Activated CD8-positive, alpha-beta T cell treated with anti-CD3 and anti-CD28 coated beads for 36 hours (primary cell): ENCODE measurements at regions not wholly inside any gene's neighbourhood (a gene's known extent, or its start where the extent isn't known, plus 50 kb on each side); places are given as distances from the start of the nearest gene placed in this dataset.

ENCODE experiments used
- ATAC-seq: fragments of 200-7000 bp; cut with Tn5 transposase; one replicate; pipeline ENCODE4 v1.10.0; 2021; ENCODE audit warnings: mild to moderate bottlenecking, moderate library complexity
- CTCF ChIA-PET: fragments of 350-600 bp; sonication (Branson Sonifier 250); formaldehyde crosslinking; loops from one replicate; lab custom pipeline; 2021; ENCODE audit warnings: antibody characterized with exemption; lab: Charles Lee
- POLR2A ChIA-PET: fragments of 350-600 bp; sonication (Branson Sonifier 250); formaldehyde crosslinking; loops from one replicate; lab custom pipeline; 2021; ENCODE audit warnings: antibody characterized with exemption; lab: Charles Lee
- DNase-seq: peaks from one replicate; pipeline ENCODE4 v3.0.0-alpha.2; 2020
- H3K27ac Mint-ChIP-seq: one replicate; pipeline ENCODE4 v1.8.0; 2021; ENCODE audit warnings: mild to moderate bottlenecking, mixed read lengths
- H3K27me3 Mint-ChIP-seq: one replicate; pipeline ENCODE4 v1.8.0; 2021; ENCODE audit warnings: mixed read lengths
- H3K36me3 Mint-ChIP-seq: one replicate; pipeline ENCODE4 v1.8.0; 2021; ENCODE audit warnings: low read depth, mixed read lengths
- H3K4me1 Mint-ChIP-seq: one replicate; pipeline ENCODE4 v1.8.0; 2021; ENCODE audit warnings: low read depth, mixed read lengths
- H3K4me3 Mint-ChIP-seq: one replicate; pipeline ENCODE4 v1.8.0; 2021; ENCODE audit warnings: mild to moderate bottlenecking, moderate library complexity, mixed read lengths
- H3K9me3 Mint-ChIP-seq: one replicate; pipeline ENCODE4 v1.8.0; 2021; ENCODE audit warnings: mixed read lengths
- CTCF ChIP-seq: fragments of 200-600 bp; IDR thresholded peaks from one replicate; pipeline ENCODE4 v1.8.0; 2022; ENCODE audit warnings: antibody characterized with exemption, mild to moderate bottlenecking
- intact Hi-C: fragments of 100-400 bp; cut with micrococcal nuclease; formaldehyde crosslinking; loops from one replicate; pipeline ENCODE4 v1.10.0; 2022

GRCh38 chr6:105835373-105835772 is 250.8 kb upstream of the PRDM1 start:
- intact Hi-C loops: no loop called here
- H3K4me3 Mint-ChIP-seq: no peak overlapping the region
- POLR2A ChIA-PET: interaction anchor here (1.0 kb wide), 1 partner anchor 37 kb away, joined by 3 read pairs; no protein-coding TSS in a partner anchor

GRCh38 chr6:105833959-105834947 is 251.9 kb upstream of the PRDM1 start:
- no peaks in the 10 kb centered on the region for H3K4me1 Mint-ChIP-seq
- ATAC-seq (no peak), DNase-seq (no peak)
- no peak overlapping the region for H3K27ac Mint-ChIP-seq
- intact Hi-C loops: no loop called here
- H3K9me3 Mint-ChIP-seq: no peaks in the 10 kb centered on the region
- H3K27me3 Mint-ChIP-seq: no peaks in the 10 kb centered on the region
- H3K4me3 Mint-ChIP-seq: no peak overlapping the region
- POLR2A ChIA-PET: interaction anchor here (1.0 kb wide), 1 partner anchor 36 kb away, joined by 3 read pairs; no protein-coding TSS in a partner anchor
- CTCF ChIA-PET: interaction anchor here (2.3 kb wide), 1 partner anchor 389 kb away, joined by 7 read pairs; no protein-coding TSS in a partner anchor
- H3K36me3 Mint-ChIP-seq: no peaks in the 10 kb centered on the region
- TF ChIP-seq CTCF: no peak

More at GRCh38 chr6:105835373-105835772, 250.8 kb upstream of the PRDM1 start:
- H3K9me3 Mint-ChIP-seq: no peaks in the 10 kb centered on the region
- H3K36me3 Mint-ChIP-seq: no peaks in the 10 kb centered on the region
- no peaks in the 10 kb centered on the region for H3K4me1 Mint-ChIP-seq
- peak; percentile 26 for DNase-seq
- CTCF ChIA-PET: interaction anchor here (2.3 kb wide), 1 partner anchor 388 kb away, joined by 7 read pairs; no protein-coding TSS in a partner anchor
- peak; percentile 16 for TF ChIP-seq CTCF
- no peak overlapping the region for H3K27ac Mint-ChIP-seq
- ATAC-seq: no peak
- no peaks in the 10 kb centered on the region for H3K27me3 Mint-ChIP-seq

- DNase-seq (no peak), ATAC-seq (no peak)
- intact Hi-C loops: no loop called here
- no peaks in the 10 kb centered on the region for H3K27me3 Mint-ChIP-seq
- H3K27ac Mint-ChIP-seq: no peak overlapping the region
- ChIA-PET CTCF (no interaction called here), POLR2A (no interaction called here)
- no peaks in the 10 kb centered on the region for H3K9me3 Mint-ChIP-seq
- no peak for TF ChIP-seq CTCF
- no peak overlapping the region for H3K4me3 Mint-ChIP-seq
- H3K4me1 Mint-ChIP-seq: no peaks in the 10 kb centered on the region
- H3K36me3 Mint-ChIP-seq: no peaks in the 10 kb centered on the region
These were observed 253.8 kb upstream of the PRDM1 start for GRCh38 chr6:105832313-105832761.

GRCh38 chr6:105831311-105832097 is 254.6 kb upstream of the PRDM1 start:
- Mint-ChIP-seq H3K27ac (no peak overlapping the region), H3K36me3 (no peaks in the 10 kb centered on the region), H3K9me3 (no peaks in the 10 kb centered on the region), H3K4me1 (no peaks in the 10 kb centered on the region), H3K27me3 (peaks cover 2% of the 10 kb centered on the region), H3K4me3 (no peak overlapping the region)
- CTCF ChIA-PET: no interaction called here
- DNase-seq (no peak), ATAC-seq (no peak)
- TF ChIP-seq CTCF: no peak
- POLR2A ChIA-PET: no interaction called here
- intact Hi-C loops: no loop called here
